B cell (primary cell): ENCODE measurements at regions not wholly inside any gene's neighbourhood (a gene's known extent, or its start where the extent isn't known, plus 50 kb on each side); places are given as distances from the start of the nearest gene placed in this dataset.

Experiments used
- ATAC-seq: fragments of 200-7000 bp; cut with Tn5 transposase; one replicate; pipeline ENCODE4 v1.10.0; 2021; ENCODE audit warnings: low read depth, mild to moderate bottlenecking, moderate number of reproducible peaks, moderate library complexity
- CTCF ChIA-PET: fragments of 350-600 bp; sonication (Branson Sonifier 250); formaldehyde crosslinking; loops from one replicate; lab custom pipeline; 2021; ENCODE audit warnings: antibody characterized with exemption, inconsistent platforms; lab: Charles Lee
- POLR2A ChIA-PET: fragments of 350-600 bp; sonication (Branson Sonifier 250); formaldehyde crosslinking; loops from one replicate; lab custom pipeline; 2021; ENCODE audit warnings: antibody characterized with exemption; lab: Charles Lee
- DNase-seq: peaks from one replicate; pipeline ENCODE4 v3.0.0; 2013
- H2AFZ ChIP-seq: 2 replicates; pipeline ENCODE4 v1.6.1; 2012; ENCODE audit warnings: mild to moderate bottlenecking, low read depth, low read length; ENCODE audit not compliant: insufficient read depth, poor library complexity, severe bottlenecking
- H3K27ac ChIP-seq, 2 donors: 1 replicate in 1 of 2; 2 replicates in 1 of 2; pipeline ENCODE4 v1.5.1; 2012 to 2013; ENCODE audit warnings: low read length in 2 of 2, mild to moderate bottlenecking in 2 of 2, moderate library complexity in 1 of 2
- H3K27me3 ChIP-seq, 4 experiments: fragments of 200-600 bp in 1 of 4; sonication (generic) in 1 of 4; replicated peaks in 1 of 4; 1 replicate in 2 of 4; 2 replicates in 2 of 4; pipeline versions ENCODE4 v1.6.1 to v1.7.0; 2013 to 2016; ENCODE audit warnings: low read length in 3 of 4, mild to moderate bottlenecking in 2 of 4, mixed read lengths in 1 of 4, moderate library complexity in 1 of 4; ENCODE audit not compliant: insufficient read depth in 4 of 4, control insufficient read depth in 3 of 4; ENCODE audit errors: control extremely low read depth in 1 of 4
- H3K36me3 ChIP-seq, 2 experiments: replicated peaks in 1 of 2; 1 replicate in 1 of 2; 2 replicates in 1 of 2; pipeline versions ENCODE4 v1.6.1 to v1.7.1; 2013; ENCODE audit warnings: low read length in 1 of 2; ENCODE audit not compliant: insufficient read depth in 2 of 2, control insufficient read depth in 1 of 2; ENCODE audit errors: control extremely low read depth in 1 of 2, extremely low read depth in 1 of 2
- H3K4me1 ChIP-seq, 2 donors: fragments of 200-600 bp in 1 of 2; sonication (generic) in 1 of 2; 1 replicate in 1 of 2; 2 replicates in 1 of 2; pipeline versions ENCODE4 v1.5.1 to v1.6.1; 2013 to 2017; ENCODE audit warnings: low read length in 2 of 2; ENCODE audit not compliant: control insufficient read depth in 2 of 2, insufficient read depth in 2 of 2
- H3K4me2 ChIP-seq: replicated peaks from 2 replicates; pipeline ENCODE3; 2012; ENCODE audit warnings: mild to moderate bottlenecking, low read depth, low read length; ENCODE audit not compliant: poor library complexity, severe bottlenecking
- H3K4me3 ChIP-seq, 5 experiments: fragments of 200-600 bp in 1 of 5; sonication (generic) in 1 of 5; 1 replicate in 3 of 5; 2 replicates in 2 of 5; pipeline versions ENCODE4 v1.5.1 to v1.7.0; 2011 to 2016; ENCODE audit warnings: low read length in 4 of 5, mild to moderate bottlenecking in 4 of 5, low read depth in 2 of 5, control low read depth in 1 of 5, moderate library complexity in 1 of 5; ENCODE audit not compliant: insufficient read depth in 1 of 5; ENCODE audit errors: control extremely low read depth in 1 of 5, extremely low read depth in 1 of 5
- H3K79me2 ChIP-seq: fragments of 200-600 bp; sonication (generic); one replicate; pipeline ENCODE4 v1.6.0; 2016; ENCODE audit warnings: low read length; ENCODE audit not compliant: control insufficient read depth, insufficient read depth
- H3K9ac ChIP-seq: fragments of 200-600 bp; sonication (generic); 2 replicates; pipeline ENCODE4 v1.6.1; 2017; ENCODE audit warnings: mild to moderate bottlenecking, low read length, moderate library complexity
- H3K9me3 ChIP-seq, 3 donors: one replicate each; pipeline versions ENCODE4 v1.6.1 to v1.7.1; 2013; ENCODE audit warnings: low read length in 2 of 3; ENCODE audit not compliant: control insufficient read depth in 2 of 3, insufficient read depth in 1 of 3; ENCODE audit errors: control extremely low read depth in 1 of 3
- H4K20me1 ChIP-seq: 2 replicates; pipeline ENCODE4 v1.6.0; 2012; ENCODE audit warnings: mild to moderate bottlenecking, low read length; ENCODE audit not compliant: insufficient read depth, control insufficient read depth, poor library complexity, severe bottlenecking
- H3K27ac Mint-ChIP-seq: one replicate; pipeline ENCODE4 v1.8.0; 2021; ENCODE audit warnings: mixed read lengths
- H3K27me3 Mint-ChIP-seq: one replicate; pipeline ENCODE4 v1.8.0; 2021; ENCODE audit warnings: mixed read lengths
- H3K4me1 Mint-ChIP-seq: one replicate; pipeline ENCODE4 v1.8.0; 2021; ENCODE audit warnings: mixed read lengths
- H3K4me3 Mint-ChIP-seq: one replicate; pipeline ENCODE4 v1.8.0; 2021; ENCODE audit warnings: mixed read lengths
- H3K9me3 Mint-ChIP-seq: one replicate; pipeline ENCODE4 v1.8.0; 2022; ENCODE audit warnings: mixed read lengths; ENCODE audit not compliant: insufficient read depth
- EZH2 ChIP-seq: IDR thresholded peaks from 2 replicates; pipeline ENCODE4 v1.6.1; 2012; ENCODE audit warnings: borderline replicate concordance, low read depth, mild to moderate bottlenecking, moderate library complexity, low read length; ENCODE audit not compliant: insufficient read depth, poor library complexity, severe bottlenecking
- WGBS: methylation state at CpG from one replicate; pipeline ENCODE4 v1.1.5; 2013; ENCODE audit warnings: missing lambda C conversion rate; ENCODE audit not compliant: insufficient coverage; 5-methylcytosine and 5-hydroxymethylcytosine counted together
- intact Hi-C: fragments of 100-400 bp; cut with micrococcal nuclease; formaldehyde crosslinking; loops from one replicate; pipeline ENCODE4 v1.10.0; 2022
- TF ChIP-seq, protein P1 (sequence below): fragments of 200-600 bp; IDR thresholded peaks from one replicate; pipeline ENCODE4 v1.8.0; 2022; ENCODE audit warnings: antibody characterized with exemption, mild to moderate bottlenecking

DNA sequence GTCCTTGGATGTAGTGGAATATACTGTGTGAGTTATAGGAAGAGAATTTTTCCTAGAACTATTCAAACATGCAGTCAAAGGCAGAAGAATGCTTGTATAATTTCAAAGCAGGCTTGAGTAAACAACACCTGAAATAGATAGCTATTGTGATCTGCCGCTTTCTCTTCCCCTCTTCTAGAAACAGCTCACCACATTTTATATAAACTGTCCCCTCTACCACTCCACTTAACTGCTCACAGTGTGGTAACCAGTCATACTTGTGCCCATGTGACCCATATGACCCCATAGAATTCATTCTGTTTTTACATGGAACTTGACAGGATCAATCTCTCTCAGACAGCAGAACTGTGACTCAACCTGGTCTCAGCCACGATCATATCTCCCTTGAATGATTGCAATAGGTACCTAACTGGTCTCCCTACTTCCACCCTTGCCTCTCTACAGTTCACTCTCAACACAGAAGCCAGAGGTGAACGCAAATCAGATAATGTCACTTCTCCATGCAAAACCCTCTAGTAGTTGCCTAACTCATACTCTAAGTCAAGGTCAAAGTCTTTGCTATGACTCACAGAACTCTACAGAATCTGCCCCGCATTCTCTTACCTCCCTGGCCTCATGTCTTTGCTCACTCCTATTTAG lies 85.6 kb upstream of the EFHC2 start:
- CTCF ChIA-PET: no interaction called here
- DNase-seq: no peak
- H3K4me3 Mint-ChIP-seq: no peak overlapping the region

DNA sequence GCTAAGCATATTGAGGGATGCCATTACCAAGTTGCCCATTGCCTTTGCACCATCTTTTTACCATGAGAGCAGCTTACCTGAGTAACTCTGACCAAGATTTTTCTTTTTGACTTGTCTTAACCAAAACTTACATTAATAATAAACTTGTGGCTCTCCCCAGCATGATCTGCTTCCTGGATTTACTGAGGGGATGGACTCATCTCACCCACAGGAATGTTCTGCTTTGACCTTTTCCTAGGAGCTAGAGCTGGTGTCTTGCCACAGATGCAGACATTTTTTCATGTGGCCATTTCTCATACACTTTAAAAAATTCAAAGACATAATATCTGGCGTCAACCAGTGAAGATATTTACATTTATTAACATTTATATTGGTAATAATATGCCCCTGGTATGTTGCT lies 79.2 kb upstream of the EFHC2 start:
- H3K4me2 ChIP-seq: no peak overlapping the region
- ATAC-seq (no peak), DNase-seq (no peak)
- Mint-ChIP-seq H3K27ac (no peak overlapping the region), H3K27me3 (peaks cover 7% of the 10 kb centered on the region), H3K9me3 (no peaks in the 10 kb centered on the region), H3K4me1 (no peaks in the 10 kb centered on the region), H3K4me3 (no peak overlapping the region)
- no peaks in the 10 kb centered on the region for H3K4me1 ChIP-seq
- no peaks in the 10 kb centered on the region for H4K20me1 ChIP-seq
- no CpG with 5 or more reads among the region's 1 CpG for WGBS
- H3K9me3 ChIP-seq: no peaks in the 10 kb centered on the region
- intact Hi-C loops: no loop called here
- peaks cover 0 to 3% (median 0%) of the 10 kb centered on the region in 4 experiments for H3K27me3 ChIP-seq
- H3K79me2 ChIP-seq: no peaks in the 10 kb centered on the region
- CTCF ChIA-PET: no interaction called here
- no peaks in the 10 kb centered on the region for H3K36me3 ChIP-seq
- no peak overlapping the region for H3K27ac ChIP-seq
- TF ChIP-seq, protein P1, sequence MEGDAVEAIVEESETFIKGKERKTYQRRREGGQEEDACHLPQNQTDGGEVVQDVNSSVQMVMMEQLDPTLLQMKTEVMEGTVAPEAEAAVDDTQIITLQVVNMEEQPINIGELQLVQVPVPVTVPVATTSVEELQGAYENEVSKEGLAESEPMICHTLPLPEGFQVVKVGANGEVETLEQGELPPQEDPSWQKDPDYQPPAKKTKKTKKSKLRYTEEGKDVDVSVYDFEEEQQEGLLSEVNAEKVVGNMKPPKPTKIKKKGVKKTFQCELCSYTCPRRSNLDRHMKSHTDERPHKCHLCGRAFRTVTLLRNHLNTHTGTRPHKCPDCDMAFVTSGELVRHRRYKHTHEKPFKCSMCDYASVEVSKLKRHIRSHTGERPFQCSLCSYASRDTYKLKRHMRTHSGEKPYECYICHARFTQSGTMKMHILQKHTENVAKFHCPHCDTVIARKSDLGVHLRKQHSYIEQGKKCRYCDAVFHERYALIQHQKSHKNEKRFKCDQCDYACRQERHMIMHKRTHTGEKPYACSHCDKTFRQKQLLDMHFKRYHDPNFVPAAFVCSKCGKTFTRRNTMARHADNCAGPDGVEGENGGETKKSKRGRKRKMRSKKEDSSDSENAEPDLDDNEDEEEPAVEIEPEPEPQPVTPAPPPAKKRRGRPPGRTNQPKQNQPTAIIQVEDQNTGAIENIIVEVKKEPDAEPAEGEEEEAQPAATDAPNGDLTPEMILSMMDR: no peak
- no peak for TF ChIP-seq EZH2
- no peak overlapping the region for H3K9ac ChIP-seq
- POLR2A ChIA-PET: no interaction called here
- no peak overlapping the region for H2AFZ ChIP-seq
- H3K4me3 ChIP-seq: no peak overlapping the region

More for the DNA sequence above, 85.6 kb upstream of the EFHC2 start:
- H3K27ac ChIP-seq: no peak overlapping the region
- intact Hi-C loops: no loop called here
- Mint-ChIP-seq H3K9me3 (no peaks in the 10 kb centered on the region), H3K27me3 (peaks cover 8% of the 10 kb centered on the region), H3K27ac (no peak overlapping the region), H3K4me1 (no peaks in the 10 kb centered on the region)
- TF ChIP-seq EZH2: no peak
- TF ChIP-seq, protein P1: no peak
- H3K79me2 ChIP-seq: no peaks in the 10 kb centered on the region
- H3K9me3 ChIP-seq: no peaks in the 10 kb centered on the region
- no peaks in the 10 kb centered on the region for H3K4me1 ChIP-seq
- H3K4me2 ChIP-seq: no peak overlapping the region
- H3K4me3 ChIP-seq: no peak overlapping the region
- POLR2A ChIA-PET: no interaction called here
- no peak overlapping the region for H3K9ac ChIP-seq
- no peak overlapping the region for H2AFZ ChIP-seq
- 95% methylated on average over 4 of the region's 4 CpGs for WGBS
- no peaks in the 10 kb centered on the region for H3K36me3 ChIP-seq
- H3K27me3 ChIP-seq: no peaks in the 10 kb centered on the region
- H4K20me1 ChIP-seq: no peaks in the 10 kb centered on the region
- ATAC-seq: no peak
